HG03469 (cell line): ENCODE measurements at regions not wholly inside any gene's neighbourhood (a gene's known extent, or its start where the extent isn't known, plus 50 kb on each side); places are given as distances from the start of the nearest gene placed in this dataset.
A peak's percentile ranks its signal among the peaks of the same experiment; 100 is the strongest.
"Not testable (repeated sequence)": the region's sequence is repeated elsewhere in the genome, so short reads cannot be mapped to it uniquely, and the experiment has no call there.

Experiments
- ATAC-seq: cut with Tn5 transposase; IDR thresholded peaks from one replicate; pipeline ENCODE4 v1.9.1; 2021; ENCODE audit warnings: mild to moderate bottlenecking, moderate library complexity, moderate number of reproducible peaks; ENCODE audit not compliant: unreplicated experiment

GRCh38 chr4:27075603-27076002 lies 215.0 kb downstream of the STIM2 start:
- not testable (repeated sequence) for ATAC-seq

GRCh38 chr4:27078934-27079455 lies 218.4 kb downstream of the STIM2 start:
- ATAC-seq, result no peak

- ATAC-seq, result peak; percentile 48
These were observed 221.3 kb downstream of the STIM2 start for GRCh38 chr4:27081675-27082586.

DNA sequence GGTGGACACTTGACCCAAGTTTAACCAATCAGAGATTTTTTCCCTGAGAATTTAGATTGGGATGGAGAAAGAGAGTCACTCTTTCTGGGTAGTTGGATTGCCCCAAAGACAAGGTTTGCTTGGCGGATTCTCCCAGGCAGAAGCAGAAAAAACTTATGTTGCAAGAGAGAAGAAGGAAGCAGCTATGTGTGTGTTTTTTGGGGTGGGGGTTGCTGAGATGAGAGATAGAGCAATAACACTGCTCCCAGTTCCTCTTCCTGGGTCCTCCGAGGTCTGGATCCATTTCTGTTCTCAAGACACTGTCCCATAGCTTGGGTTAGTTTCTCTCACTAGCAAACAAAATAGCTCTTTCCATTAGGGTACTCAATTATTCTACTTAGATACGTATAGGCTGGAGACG lies 222.1 kb downstream of the STIM2 start:
- no peak for ATAC-seq

- no peak for ATAC-seq
These were observed 224.2 kb downstream of the STIM2 start for GRCh38 chr4:27084685-27085361.

DNA sequence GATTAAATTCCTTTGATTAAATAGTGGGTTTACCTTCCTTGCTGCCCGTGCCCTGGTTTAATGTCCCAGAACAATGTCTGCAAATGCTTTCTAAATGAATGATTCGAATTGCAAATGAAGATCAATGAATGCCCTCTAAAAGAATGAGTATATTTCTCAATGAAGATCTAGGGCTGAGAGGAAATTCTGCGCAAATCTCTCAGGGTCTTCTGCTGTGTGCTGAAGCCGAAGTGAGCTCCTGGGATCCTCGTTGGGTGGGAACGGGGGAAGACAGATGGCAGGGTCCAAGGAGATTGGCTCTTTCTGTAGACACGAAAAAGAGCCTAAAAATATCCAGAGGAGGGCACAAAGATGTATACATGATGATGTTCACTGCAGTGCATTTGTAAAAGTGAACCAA lies 224.8 kb downstream of the STIM2 start:
- ATAC-seq, result no peak

GRCh38 chr4:27087306-27088045 lies 226.8 kb downstream of the STIM2 start:
- no peak for ATAC-seq

DNA sequence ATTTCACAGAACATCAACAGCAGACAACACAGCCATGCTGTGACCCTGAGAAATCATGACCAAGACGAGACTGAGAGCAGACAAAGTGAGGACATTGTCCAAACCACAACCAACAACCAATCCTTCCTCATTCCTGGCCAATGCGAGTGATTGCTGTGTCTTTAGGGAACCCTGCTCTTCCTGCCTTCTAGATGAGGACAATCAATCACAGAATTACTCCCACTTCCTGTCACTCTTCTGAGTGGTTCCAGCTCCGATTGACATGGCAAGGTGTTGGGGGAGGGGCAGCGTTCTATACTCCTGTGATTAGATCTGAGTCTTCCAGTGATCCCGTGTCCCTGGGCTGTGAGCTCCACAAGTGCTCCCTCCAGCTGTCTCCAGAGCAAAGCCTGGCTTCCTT lies 227.8 kb downstream of the STIM2 start:
- no peak for ATAC-seq

- ATAC-seq, result no peak
These were observed 228.5 kb downstream of the STIM2 start for GRCh38 chr4:27089186-27089585.

- ATAC-seq, result no peak
These were observed 229.8 kb downstream of the STIM2 start for GRCh38 chr4:27090406-27090805.

- ATAC-seq, result no peak
These were observed 233.6 kb downstream of the STIM2 start for GRCh38 chr4:27094224-27094623.

- ATAC-seq, result no peak
These were observed 234.1 kb downstream of the STIM2 start for GRCh38 chr4:27094783-27095182.

- ATAC-seq, result no peak
These were observed 235.6 kb downstream of the STIM2 start for GRCh38 chr4:27096142-27096824.

- no peak for ATAC-seq
These were observed 237.4 kb downstream of the STIM2 start for GRCh38 chr4:27098034-27098433.

DNA sequence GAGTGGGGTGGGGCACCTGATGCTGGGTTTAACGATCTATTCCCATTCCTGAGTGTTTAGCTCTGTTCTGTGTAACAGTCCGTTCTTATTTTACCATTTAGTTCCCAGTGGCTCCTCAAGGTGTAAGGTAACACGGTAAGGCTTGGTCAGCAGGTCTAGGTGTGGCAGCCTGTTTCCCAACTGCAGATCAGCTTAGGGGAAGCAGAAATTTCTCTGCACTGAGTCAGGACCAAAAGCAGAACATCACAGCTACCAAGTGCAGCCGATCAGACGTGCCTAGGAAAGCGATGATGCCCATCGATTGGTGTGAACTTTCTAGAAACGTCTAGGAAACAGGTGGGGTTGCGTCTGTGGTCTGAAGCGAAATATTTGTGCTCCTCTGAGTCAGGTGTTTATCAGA lies 240.1 kb downstream of the STIM2 start:
- ATAC-seq, result no peak

DNA sequence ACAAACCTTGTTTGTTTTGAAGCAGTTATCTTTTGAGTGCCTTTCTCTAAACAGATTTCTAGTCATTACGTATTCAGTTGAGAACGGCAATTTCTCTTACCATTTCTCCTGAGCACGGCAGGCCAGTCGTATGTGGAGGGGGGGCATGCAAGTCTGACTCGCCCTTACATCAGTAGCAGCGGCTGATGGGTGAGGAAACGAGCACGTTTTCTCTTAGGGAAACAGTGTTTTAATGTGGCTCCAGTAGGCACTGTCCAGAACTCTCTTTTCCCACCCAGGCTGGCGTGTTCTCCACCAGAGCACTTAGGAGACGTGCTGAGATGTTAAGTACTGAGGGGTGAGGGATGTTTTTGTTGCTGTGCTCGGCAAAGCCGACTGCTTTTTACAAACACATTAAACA lies 240.5 kb downstream of the STIM2 start:
- no peak for ATAC-seq

- ATAC-seq, result no peak
These were observed 240.9 kb downstream of the STIM2 start for GRCh38 chr4:27101561-27101960.

DNA sequence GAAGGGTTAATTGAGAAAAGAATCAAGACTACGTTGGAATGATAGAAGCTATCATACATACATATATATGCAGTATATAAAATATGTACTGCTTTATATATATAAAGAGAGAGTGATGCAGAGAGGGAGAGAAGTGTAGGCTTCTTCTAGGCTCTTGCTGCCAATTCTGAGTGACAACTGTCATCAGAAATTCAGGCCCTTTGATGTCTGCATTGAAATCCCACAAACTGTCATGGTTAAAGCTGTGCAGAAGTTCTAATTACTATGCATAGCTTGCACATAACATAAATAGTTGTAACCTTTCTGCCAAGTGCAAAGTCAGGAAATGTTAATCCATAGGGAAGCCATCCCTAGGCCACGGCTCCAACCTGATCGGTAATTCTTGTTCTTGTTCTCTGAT lies 251.0 kb downstream of the STIM2 start:
- no peak for ATAC-seq

GRCh38 chr4:27112587-27112986 lies 251.9 kb downstream of the STIM2 start:
- no peak for ATAC-seq

GRCh38 chr4:27115221-27115620 lies 254.6 kb downstream of the STIM2 start:
- no peak for ATAC-seq

DNA sequence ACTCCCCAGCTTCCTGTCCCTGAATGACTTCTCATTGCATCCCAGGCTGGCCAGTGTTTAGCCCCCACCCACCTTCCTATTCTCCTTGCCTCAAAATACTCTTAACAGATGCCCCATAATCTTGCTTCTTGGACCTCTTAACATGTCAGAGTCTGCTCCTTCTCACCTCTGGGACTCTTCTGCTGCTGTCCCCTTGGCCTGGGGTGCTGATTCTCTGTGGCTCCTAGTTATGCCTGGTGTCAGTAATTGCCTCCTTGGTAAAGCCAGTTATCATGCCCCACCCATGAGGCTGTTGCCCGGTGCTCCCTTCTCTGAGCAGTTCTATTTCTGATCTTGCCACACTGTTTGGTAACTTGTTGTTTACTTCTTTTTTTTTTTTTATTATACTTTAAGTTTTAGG lies 256.8 kb downstream of the STIM2 start:
- no peak for ATAC-seq
